22Rv1 (cell line): ENCODE measurements at regions not wholly inside any gene's neighbourhood (a gene's known extent, or its start where the extent isn't known, plus 50 kb on each side); places are given as distances from the start of the nearest gene placed in this dataset.

ENCODE experiments used
- H3K27ac ChIP-seq: fragments of 450-650 bp; 2 replicates; pipeline ENCODE4 v1.5.1; 2017
- ZFX ChIP-seq: fragments of 450-650 bp; IDR thresholded peaks from 2 replicates; pipeline ENCODE4 v1.6.1; 2017; ENCODE audit warnings: antibody characterized with exemption, borderline replicate concordance
- TF ChIP-seq, protein P1 (sequence below): fragments of 450-650 bp; IDR thresholded peaks from 2 replicates; pipeline ENCODE4 v1.5.1; 2017; ENCODE audit warnings: mild to moderate bottlenecking

DNA sequence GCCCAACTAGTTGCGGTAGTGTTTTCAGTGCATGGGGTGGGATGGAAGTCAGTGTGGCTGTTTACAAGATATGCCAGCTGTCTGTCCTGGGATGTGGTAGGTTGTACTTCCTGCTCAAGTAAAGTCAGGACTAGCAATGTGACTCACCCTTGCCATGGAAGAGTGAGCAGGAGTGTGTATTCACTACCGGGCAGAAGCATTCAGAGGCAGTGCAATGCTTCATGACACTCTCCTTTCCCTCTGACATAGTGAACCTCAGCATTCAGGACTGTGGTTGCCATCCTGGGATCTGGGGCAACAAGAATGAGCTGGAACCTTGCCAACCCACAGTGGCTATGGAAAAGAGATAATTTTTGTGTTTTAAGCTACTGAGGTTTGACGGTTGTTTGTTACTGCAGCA lies 68.9 kb downstream of the BOD1 start:
- H3K27ac ChIP-seq, result no peak overlapping the region
- no peak for TF ChIP-seq ZFX
- TF ChIP-seq, protein P1, sequence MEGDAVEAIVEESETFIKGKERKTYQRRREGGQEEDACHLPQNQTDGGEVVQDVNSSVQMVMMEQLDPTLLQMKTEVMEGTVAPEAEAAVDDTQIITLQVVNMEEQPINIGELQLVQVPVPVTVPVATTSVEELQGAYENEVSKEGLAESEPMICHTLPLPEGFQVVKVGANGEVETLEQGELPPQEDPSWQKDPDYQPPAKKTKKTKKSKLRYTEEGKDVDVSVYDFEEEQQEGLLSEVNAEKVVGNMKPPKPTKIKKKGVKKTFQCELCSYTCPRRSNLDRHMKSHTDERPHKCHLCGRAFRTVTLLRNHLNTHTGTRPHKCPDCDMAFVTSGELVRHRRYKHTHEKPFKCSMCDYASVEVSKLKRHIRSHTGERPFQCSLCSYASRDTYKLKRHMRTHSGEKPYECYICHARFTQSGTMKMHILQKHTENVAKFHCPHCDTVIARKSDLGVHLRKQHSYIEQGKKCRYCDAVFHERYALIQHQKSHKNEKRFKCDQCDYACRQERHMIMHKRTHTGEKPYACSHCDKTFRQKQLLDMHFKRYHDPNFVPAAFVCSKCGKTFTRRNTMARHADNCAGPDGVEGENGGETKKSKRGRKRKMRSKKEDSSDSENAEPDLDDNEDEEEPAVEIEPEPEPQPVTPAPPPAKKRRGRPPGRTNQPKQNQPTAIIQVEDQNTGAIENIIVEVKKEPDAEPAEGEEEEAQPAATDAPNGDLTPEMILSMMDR, result no peak

DNA sequence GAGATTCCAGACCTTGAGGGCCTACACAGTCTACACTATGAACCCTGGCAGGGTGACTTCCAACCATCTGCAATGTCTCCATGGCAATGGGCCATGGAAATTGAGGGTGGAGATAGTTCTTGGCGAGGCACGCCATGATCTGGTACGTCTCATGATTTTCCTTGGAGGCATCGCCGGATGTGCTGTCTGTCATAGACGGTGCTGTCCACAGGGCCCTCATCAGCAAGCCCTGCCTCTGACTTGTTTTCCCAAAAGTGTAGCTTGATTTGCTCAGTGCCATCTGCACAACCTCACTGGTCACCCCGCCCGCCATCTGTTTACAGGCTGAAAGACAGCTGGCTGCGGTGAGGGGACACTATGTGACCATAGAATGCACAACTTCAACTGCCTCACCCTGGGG lies 73.5 kb downstream of the BOD1 start:
- TF ChIP-seq ZFX, result no peak
- TF ChIP-seq, protein P1, result no peak
- no peak overlapping the region for H3K27ac ChIP-seq

DNA sequence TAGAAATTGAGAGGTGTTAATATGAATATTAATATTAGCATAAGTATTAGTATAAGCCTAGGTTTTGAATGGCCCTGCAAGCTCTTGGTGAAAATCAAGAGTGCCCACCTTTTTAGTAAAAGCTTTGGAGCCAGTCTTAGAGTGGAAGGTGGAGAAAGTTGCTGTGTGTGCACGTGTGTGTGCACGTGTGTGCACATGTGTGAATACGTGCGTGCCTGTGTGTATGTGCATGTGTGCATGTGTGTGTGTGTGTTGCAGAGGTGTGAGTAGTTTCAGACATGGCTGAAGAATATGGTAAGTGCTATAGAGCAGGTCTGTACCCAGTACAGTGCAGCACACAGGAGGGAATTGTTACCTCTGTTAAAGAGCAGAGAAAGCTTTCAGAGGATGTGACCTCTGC lies 74.3 kb downstream of the BOD1 start:
- TF ChIP-seq, protein P1, result no peak
- TF ChIP-seq ZFX, result no peak

DNA sequence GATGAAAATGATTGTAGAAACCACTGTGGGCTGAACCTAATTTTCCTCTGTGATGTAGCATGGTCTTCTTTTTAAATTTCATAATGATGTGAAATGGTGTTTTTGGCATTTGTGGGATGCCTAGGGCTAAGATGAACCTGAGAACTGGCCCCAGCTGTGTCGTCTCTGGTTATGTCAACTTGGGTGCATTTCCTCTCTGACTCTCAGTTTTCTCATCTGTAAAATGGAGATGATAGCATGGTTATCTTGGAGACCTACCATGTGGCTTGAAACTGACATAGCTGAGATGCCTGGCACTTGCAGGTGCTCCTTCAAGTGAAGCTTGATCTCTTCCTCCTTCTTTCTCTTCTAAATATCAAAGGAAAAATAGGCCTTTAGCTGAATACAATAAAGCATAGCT lies 77.8 kb downstream of the BOD1 start:
- no peak for TF ChIP-seq ZFX
- TF ChIP-seq, protein P1, result no peak
- H3K27ac ChIP-seq, result no peak overlapping the region

More for the DNA sequence above, 74.3 kb downstream of the BOD1 start:
- no peak overlapping the region for H3K27ac ChIP-seq

DNA sequence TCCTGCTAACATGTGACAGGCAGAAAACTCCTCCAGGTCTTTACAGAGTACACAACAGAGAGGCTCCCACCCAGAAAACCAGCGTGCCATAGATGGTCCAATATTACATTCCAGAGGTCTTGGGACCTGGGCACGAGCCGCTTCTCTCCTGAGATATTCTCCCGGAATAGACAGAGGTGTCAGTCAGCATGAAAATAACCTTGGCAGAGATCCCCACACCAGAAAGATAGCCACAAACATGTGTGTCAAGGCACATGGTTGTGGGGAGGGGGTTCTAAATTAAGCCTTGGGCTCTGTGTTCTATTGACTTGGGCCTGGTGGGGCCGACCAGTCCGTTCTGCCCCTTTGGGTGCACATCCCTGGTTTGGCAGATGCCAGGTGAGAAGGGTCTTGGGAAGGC lies 78.4 kb downstream of the BOD1 start:
- H3K27ac ChIP-seq, result no peak overlapping the region

DNA sequence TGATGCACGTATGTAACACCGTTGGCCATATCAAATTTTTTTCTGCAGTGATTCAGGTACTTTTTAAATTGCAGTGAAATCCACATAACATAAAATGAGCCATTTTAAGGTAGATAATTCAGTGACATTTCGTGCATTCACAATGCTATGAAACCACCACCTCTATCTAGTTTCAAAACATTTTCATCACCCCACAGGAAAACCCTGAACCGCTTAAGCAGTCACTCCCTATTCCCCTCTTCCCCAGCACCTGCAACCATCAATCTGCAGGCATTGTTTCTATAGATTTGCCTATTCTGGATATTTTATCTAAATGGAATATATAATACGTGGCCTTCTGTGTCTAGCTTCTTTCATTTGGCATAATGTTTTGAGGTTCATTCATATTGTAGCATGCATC lies 79.2 kb downstream of the BOD1 start:
- no peak for TF ChIP-seq ZFX
- TF ChIP-seq, protein P1, result no peak
- H3K27ac ChIP-seq, result no peak overlapping the region

More for the DNA sequence above, 78.4 kb downstream of the BOD1 start:
- no peak for TF ChIP-seq ZFX
- TF ChIP-seq, protein P1, result no peak

DNA sequence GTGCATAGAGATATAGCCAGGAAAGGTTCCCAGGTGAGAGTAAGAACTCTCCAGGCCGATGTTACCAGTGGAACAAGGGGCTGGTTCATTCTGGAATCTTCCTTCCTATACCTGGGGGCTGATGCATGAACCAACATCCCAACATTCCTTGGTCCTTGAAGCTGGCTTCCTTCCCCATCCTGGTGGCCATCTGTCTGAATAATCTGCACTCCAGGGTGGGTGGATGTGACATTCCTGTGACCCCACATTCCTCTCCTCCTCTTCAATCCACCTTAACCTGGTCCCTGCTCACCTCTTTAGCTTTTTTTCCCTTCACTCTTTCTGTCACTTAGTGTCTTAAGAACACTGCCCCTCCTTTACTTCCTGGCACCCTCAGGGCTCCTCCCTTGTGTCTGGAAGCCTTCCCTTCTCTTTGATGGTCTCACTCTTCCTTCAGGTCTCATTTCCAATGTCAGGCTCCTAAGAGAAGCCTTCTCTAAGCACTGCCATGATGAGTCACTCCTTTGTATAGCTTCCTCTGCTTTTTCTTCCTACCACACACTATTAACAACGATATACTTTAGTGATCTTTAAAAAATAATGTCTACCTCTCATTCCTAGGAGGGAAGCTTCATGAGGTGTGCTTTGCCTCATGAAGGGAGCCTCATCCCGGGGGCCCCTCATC lies 80.3 kb downstream of the BOD1 start:
- H3K27ac ChIP-seq, result no peak overlapping the region
- TF ChIP-seq ZFX, result no peak
- TF ChIP-seq, protein P1, result no peak
